ENCODE measurements at regions not wholly inside any gene's neighbourhood (a gene's known extent, or its start where the extent isn't known, plus 50 kb on each side); places are given as distances from the start of the nearest gene placed in this dataset.
"Not testable (repeated sequence)": the region's sequence is repeated elsewhere in the genome, so short reads cannot be mapped to it uniquely, and the experiment has no call there.

DNA sequence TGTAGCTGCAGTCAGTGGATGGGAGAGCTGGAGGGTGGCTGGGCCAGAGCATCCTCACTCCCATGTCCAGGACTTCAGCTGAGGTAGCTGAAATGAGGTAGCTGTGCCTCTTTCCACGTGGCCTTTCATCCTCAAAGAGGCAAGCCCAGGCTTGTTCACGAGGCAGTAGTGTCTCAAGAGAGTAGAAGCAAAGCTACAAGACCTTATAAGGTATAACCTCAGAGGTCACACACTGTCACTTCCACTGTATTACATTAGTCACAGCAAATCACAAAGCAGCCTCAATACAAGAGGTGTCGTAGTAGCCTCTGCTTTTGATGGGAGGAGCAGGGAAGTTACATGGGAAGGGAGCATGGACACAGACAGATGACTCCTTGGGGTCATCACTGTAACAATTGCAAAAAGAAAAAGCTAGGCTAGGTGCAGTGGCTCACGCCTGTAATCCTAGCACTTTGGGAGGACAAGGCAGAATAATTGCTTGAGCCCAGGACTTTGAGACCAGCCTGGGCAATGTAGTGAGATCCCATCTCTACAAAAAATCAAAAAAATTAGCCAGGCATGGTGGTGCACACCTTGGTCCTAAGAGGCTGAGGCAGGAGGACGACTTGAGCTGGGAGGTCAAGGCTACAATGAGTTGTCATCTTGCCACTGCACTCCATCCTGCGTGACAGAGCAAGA is 97.5 kb downstream of the SKIDA1 start:
- no peak for DNase-seq (ENCODE audit: insufficient read length)
- FAIRE-seq: no peak
- TF ChIP-seq POLR2AphosphoS5 (IDR thresholded peaks at IDR 0.05; ENCODE audit: low read depth, low read length) (no peak), POLR2A (IDR thresholded peaks at IDR 0.05; ENCODE audit: low read depth, low read length) (no peak), TAF1 (IDR thresholded peaks at IDR 0.05; ENCODE audit: borderline replicate concordance, low read depth, low read length) (no peak)

DNA sequence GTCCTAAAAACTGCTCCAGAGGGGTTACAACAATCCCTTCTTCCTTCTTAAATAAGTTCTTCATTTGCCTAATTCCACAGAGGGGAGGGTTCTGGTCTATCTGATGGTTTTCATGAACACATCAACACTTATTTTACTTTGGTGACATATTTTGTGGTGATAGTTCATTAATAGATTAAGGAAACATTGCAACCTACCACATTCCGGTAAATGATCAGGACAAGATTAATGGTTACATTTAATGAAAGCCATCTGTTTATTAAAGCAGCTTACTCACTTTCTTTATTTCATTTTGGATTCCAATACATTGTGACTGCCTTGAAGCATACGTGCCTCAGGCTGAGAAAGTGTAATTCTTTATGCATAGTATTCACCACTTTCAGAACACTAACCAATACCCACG is 101.0 kb downstream of the SKIDA1 start:
- FAIRE-seq (no peak), DNase-seq (ENCODE audit: insufficient read length) (no peak)
- TF ChIP-seq TAF1 (IDR thresholded peaks at IDR 0.05; ENCODE audit: borderline replicate concordance, low read depth, low read length): no peak
- TF ChIP-seq POLR2AphosphoS5 (IDR thresholded peaks at IDR 0.05; ENCODE audit: low read depth, low read length): no peak
- no peak for TF ChIP-seq POLR2A (IDR thresholded peaks at IDR 0.05; ENCODE audit: low read depth, low read length)

DNA sequence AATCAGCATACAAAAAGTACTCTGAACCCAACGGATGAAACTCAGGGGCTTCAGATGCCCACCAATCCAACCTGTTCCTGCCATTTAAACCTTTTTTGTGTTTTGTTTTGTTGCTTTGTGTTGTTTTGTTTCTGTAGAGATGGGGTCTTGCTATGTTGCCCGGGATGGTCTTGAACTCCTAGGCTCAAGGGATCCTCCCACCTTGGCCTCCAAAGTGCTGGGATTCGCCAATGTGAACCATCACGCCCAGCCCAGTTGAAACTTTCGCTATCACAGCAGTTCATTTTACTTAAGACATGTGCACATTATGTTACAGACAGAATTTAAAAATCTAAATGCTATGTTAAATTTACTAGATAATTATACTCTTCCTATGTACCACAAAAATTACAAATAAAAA is 101.6 kb downstream of the SKIDA1 start:
- no peak for DNase-seq (ENCODE audit: insufficient read length)
- TF ChIP-seq TAF1 (IDR thresholded peaks at IDR 0.05; ENCODE audit: borderline replicate concordance, low read depth, low read length) (no peak), POLR2AphosphoS5 (IDR thresholded peaks at IDR 0.05; ENCODE audit: low read depth, low read length) (no peak), POLR2A (IDR thresholded peaks at IDR 0.05; ENCODE audit: low read depth, low read length) (no peak)
- FAIRE-seq: no peak

DNA sequence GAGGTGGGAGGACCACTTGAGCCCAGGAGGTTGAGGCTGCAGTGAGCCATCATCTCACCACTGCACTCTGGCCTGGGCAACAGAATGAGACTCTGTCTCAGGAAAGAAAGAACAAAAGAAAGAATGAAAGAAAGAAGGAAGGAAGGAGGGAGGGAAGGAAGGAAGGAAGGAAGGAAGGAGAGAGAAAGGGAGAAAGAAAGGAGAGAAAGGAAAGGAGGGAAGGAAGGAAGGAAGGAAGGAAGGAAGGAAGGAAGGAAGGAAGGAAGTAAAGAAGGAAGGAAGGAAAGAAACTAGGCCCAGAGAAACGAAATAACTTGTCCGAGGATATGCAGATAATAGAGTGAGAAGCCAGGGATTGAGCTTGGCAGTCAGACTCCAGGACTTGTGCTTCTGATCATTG is 102.1 kb downstream of the SKIDA1 start:
- DNase-seq (ENCODE audit: insufficient read length) (no peak), FAIRE-seq (no peak)
- no peak for TF ChIP-seq POLR2A (IDR thresholded peaks at IDR 0.05; ENCODE audit: low read depth, low read length)
- no peak for TF ChIP-seq POLR2AphosphoS5 (IDR thresholded peaks at IDR 0.05; ENCODE audit: low read depth, low read length)
- TF ChIP-seq TAF1 (IDR thresholded peaks at IDR 0.05; ENCODE audit: borderline replicate concordance, low read depth, low read length): no peak

DNA sequence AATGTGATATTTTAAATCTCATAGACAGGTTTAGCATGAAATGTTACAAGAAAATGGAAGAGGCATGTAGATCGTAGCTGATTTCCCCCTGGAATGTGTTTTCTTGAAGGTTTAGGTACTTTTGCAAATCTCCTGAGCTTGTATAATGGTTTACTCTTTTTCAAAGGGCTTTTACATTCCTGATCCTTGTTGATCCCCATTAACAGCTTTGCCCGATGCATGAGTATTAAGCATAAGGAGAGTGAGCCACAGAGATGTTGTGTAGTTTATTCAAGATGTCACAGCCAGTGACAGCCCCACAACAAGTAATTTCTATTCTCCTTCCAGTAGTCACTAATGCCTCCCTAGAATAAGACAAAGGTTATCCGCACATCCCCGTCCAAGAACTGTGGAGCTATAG is 103.7 kb downstream of the SKIDA1 start:
- DNase-seq (ENCODE audit: insufficient read length) (no peak), FAIRE-seq (no peak)
- TF ChIP-seq POLR2AphosphoS5 (IDR thresholded peaks at IDR 0.05; ENCODE audit: low read depth, low read length) (no peak), POLR2A (IDR thresholded peaks at IDR 0.05; ENCODE audit: low read depth, low read length) (no peak), TAF1 (IDR thresholded peaks at IDR 0.05; ENCODE audit: borderline replicate concordance, low read depth, low read length) (no peak)

DNA sequence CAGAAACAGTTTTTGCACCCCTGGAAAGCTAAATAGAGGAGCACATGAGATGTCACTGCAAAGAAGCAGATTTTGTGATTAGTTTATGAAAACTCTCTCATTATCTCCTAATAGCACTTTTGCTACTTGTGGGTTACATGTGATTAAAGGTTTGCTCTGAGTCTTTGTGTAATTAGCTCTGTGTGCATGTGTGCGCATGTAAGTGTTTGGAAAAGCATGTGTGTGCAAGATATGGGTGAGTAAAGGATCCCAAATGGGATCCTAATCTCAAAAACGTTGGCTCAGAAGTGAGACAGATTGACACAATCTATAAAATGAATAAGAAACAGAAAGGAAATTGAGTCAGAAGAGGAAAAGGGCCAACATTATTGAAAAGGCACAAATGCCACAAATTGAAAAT is 104.5 kb downstream of the SKIDA1 start:
- TF ChIP-seq POLR2A (IDR thresholded peaks at IDR 0.05; ENCODE audit: low read depth, low read length) (no peak), TAF1 (IDR thresholded peaks at IDR 0.05; ENCODE audit: borderline replicate concordance, low read depth, low read length) (no peak), POLR2AphosphoS5 (IDR thresholded peaks at IDR 0.05; ENCODE audit: low read depth, low read length) (no peak)
- FAIRE-seq: no peak
- DNase-seq (ENCODE audit: insufficient read length): no peak

DNA sequence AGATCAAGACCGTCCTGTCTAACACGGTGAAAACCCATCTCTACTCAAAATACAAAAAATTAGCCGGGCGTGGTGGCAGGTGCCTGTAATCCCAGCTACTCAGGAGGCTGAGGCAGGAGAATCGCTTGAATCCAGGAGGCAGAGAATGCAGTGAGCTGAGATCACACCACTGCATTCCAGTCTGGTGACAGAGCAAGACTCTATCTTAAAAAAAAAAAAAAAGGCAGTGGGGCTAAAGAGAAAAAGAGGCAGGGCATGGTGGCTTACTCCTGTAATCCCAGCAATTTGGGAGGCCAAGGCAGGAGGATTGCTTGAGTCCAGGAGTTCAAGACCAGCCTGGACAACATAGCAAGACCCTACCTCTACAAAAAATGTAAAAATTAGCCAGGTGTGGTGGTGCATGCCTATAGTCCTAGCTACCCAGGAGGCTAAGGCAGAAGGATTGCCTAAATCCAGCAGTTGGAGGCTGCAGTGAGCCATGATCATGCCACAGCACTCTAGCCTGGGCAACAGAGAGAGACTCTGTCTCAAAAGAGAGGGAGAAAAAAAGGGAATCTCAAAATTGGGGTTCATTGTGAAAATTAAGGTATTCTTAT is 106.4 kb downstream of the SKIDA1 start:
- FAIRE-seq; DNase-seq (ENCODE audit: insufficient read length): not testable (repeated sequence)

DNA sequence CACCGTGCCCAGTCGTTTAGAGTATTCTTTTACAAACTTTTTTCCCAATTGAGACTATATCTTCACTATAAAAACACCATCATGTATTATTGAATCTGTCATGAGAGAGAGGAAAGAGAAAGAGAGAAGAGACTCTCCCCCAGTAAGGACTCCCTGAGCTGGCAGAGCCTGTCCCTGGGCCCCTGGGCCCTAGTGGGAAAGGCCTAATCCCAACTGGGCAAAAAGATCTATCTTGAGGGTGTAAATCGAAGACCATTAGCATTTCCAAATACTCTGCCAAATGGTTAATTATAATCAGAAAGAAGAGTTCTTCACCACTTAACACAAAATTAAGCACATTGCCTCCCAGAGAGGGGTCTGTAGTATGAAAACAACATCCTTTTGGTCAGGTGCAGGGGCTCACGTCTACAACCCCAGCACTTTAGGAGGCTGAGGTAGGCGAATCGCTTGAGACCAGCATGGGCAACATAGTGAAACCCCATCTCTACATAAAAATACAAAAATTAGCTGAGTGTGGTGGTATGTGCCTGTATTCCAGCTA is 108.2 kb downstream of the SKIDA1 start:
- DNase-seq (ENCODE audit: insufficient read length) (no peak), FAIRE-seq (no peak)
- TF ChIP-seq POLR2A (IDR thresholded peaks at IDR 0.05; ENCODE audit: low read depth, low read length) (no peak), TAF1 (IDR thresholded peaks at IDR 0.05; ENCODE audit: borderline replicate concordance, low read depth, low read length) (no peak), POLR2AphosphoS5 (IDR thresholded peaks at IDR 0.05; ENCODE audit: low read depth, low read length) (no peak)

DNA sequence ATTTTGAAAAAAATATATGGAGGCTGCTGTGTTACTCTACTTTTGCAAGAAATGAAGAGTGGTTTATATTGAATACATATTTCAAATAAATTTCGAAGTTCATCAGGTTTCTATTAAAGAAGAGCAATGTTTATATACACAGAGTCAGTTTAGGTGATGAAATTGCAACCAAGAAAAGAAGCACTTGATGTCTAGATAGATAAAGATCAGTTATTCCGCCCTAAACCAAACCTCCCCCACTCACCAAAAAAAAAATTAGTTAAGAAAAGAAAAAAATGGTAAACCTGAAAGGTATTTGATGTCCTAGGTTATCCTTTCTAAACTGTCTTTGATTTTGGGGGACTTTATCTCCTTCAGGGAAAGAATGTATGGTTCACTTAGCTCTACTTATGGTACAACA is 111.8 kb downstream of the SKIDA1 start:
- TF ChIP-seq TAF1 (IDR thresholded peaks at IDR 0.05; ENCODE audit: borderline replicate concordance, low read depth, low read length) (no peak), POLR2AphosphoS5 (IDR thresholded peaks at IDR 0.05; ENCODE audit: low read depth, low read length) (no peak), POLR2A (IDR thresholded peaks at IDR 0.05; ENCODE audit: low read depth, low read length) (no peak)

DNA sequence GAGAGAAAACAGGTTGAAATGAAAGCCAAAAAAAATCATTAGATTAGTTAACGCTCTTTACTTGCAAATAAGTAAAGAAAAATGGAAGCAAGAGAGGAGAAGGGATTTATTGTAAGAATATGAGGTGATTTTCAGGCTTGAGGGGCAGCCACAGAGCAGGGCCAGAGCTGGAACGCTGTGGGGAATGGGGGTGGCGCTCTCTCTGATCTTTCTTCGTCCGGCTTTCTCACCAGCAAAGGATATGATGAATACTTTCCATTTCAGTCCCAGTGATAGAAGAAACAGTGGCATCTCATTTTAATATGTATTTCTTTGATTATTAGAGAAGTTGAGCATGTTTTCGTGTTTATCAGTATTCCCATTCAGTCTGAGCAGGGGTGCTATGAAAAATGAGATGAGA is 112.2 kb downstream of the SKIDA1 start:
- FAIRE-seq (no peak), DNase-seq (ENCODE audit: insufficient read length) (no peak)
- TF ChIP-seq POLR2AphosphoS5 (IDR thresholded peaks at IDR 0.05; ENCODE audit: low read depth, low read length) (no peak), POLR2A (IDR thresholded peaks at IDR 0.05; ENCODE audit: low read depth, low read length) (no peak), TAF1 (IDR thresholded peaks at IDR 0.05; ENCODE audit: borderline replicate concordance, low read depth, low read length) (no peak)

More for the DNA sequence above, 111.8 kb downstream of the SKIDA1 start:
- FAIRE-seq (no peak), DNase-seq (ENCODE audit: insufficient read length) (no peak)

DNA sequence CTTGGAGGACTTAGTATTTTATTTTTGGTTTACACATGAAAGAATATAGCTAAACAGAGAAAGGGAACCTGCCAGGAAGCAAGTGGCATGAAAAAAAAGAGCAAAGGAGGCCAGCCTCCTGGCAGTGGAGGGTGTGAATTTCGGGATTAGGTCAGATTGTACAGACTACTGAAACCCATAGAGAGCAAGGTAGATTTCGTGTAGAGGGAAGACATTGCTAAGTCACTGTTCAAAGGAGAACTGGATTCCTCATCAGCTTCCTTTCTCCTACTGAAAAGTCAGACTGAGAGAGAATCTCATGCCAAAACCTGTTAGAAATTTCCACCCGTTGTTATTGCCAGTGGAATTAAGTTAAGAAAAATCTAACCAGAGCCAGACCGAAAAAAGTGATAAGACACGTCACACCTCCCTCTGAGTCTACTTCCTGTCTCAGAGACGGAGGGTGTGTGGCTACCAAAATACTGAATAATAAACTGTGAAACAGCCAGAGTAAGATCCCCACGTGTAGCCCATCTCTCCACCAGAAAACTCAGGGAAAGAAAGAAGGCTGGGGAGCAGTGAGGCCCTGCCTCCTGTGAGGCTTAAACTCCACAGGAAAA is 118.8 kb downstream of the SKIDA1 start:
- TF ChIP-seq POLR2A (IDR thresholded peaks at IDR 0.05; ENCODE audit: low read depth, low read length): no peak
- no peak for TF ChIP-seq POLR2AphosphoS5 (IDR thresholded peaks at IDR 0.05; ENCODE audit: low read depth, low read length)
- no peak for TF ChIP-seq TAF1 (IDR thresholded peaks at IDR 0.05; ENCODE audit: borderline replicate concordance, low read depth, low read length)
- DNase-seq (ENCODE audit: insufficient read length): no peak
- FAIRE-seq: no peak

DNA sequence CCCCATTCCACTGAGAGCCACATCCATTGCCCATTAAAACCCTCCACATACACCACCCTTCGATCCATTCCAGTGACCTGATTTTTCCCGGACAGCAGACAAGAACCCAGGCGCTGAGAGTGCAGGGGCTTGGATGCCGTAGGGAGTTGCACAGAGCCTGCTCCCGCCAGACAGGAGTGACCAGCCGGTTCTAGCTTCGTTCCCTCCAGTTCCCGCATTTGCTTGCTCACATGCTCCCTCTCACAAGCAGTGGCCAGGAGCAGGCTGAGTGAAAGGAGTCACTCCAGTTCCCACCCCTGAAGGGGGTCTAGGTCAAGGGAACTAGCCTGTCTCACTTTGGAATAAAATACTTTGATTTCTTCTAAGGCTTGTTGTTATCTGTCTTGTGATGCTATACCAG is 119.5 kb downstream of the SKIDA1 start:
- DNase-seq (ENCODE audit: insufficient read length) (no peak), FAIRE-seq (no peak)
- TF ChIP-seq POLR2A (IDR thresholded peaks at IDR 0.05; ENCODE audit: low read depth, low read length) (no peak), TAF1 (IDR thresholded peaks at IDR 0.05; ENCODE audit: borderline replicate concordance, low read depth, low read length) (no peak), POLR2AphosphoS5 (IDR thresholded peaks at IDR 0.05; ENCODE audit: low read depth, low read length) (no peak)
